LNCaP clone FGC (cell line): ENCODE measurements at regions not wholly inside any gene's neighbourhood (a gene's known extent, or its start where the extent isn't known, plus 50 kb on each side); places are given as distances from the start of the nearest gene placed in this dataset.

Source experiments
- DNase-seq: peaks from one replicate; pipeline ENCODE4 v3.0.0-alpha.2; 2011; ENCODE audit warnings: low read depth
- H3K4me3 ChIP-seq: 2 replicates; pipeline ENCODE4 v1.5.1; 2011; ENCODE audit warnings: mild to moderate bottlenecking, low read depth, low read length, control low read depth
- TF ChIP-seq, protein P1 (sequence below): IDR thresholded peaks from 2 replicates; pipeline ENCODE4 v1.5.1; 2012; ENCODE audit warnings: mild to moderate bottlenecking; ENCODE audit not compliant: control insufficient read depth, insufficient read depth; ENCODE audit errors: extremely low read depth

DNA sequence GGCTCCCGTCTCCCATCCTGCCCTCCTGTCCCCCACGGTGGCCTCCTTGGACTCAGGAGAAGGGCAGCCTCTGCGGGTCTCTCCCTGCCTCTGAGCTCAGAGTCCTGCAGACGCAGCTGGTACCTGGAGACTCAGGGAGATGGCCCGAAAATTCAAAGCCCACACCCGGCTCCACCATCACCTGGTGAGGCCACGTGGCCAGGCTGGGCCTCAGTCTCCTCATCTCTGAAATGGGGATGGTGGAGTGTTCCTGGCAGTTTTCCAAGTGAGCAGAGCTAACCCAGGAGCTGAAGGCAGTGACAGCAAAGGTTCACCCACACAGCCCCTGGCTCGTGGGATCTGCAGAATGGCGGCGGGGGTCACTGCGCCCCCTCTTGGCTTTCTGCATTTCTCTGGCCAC is 62.1 kb upstream of the RXRA start:
- H3K4me3 ChIP-seq = no peak overlapping the region
- TF ChIP-seq, protein P1, sequence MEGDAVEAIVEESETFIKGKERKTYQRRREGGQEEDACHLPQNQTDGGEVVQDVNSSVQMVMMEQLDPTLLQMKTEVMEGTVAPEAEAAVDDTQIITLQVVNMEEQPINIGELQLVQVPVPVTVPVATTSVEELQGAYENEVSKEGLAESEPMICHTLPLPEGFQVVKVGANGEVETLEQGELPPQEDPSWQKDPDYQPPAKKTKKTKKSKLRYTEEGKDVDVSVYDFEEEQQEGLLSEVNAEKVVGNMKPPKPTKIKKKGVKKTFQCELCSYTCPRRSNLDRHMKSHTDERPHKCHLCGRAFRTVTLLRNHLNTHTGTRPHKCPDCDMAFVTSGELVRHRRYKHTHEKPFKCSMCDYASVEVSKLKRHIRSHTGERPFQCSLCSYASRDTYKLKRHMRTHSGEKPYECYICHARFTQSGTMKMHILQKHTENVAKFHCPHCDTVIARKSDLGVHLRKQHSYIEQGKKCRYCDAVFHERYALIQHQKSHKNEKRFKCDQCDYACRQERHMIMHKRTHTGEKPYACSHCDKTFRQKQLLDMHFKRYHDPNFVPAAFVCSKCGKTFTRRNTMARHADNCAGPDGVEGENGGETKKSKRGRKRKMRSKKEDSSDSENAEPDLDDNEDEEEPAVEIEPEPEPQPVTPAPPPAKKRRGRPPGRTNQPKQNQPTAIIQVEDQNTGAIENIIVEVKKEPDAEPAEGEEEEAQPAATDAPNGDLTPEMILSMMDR = no peak
- DNase-seq = no peak

DNA sequence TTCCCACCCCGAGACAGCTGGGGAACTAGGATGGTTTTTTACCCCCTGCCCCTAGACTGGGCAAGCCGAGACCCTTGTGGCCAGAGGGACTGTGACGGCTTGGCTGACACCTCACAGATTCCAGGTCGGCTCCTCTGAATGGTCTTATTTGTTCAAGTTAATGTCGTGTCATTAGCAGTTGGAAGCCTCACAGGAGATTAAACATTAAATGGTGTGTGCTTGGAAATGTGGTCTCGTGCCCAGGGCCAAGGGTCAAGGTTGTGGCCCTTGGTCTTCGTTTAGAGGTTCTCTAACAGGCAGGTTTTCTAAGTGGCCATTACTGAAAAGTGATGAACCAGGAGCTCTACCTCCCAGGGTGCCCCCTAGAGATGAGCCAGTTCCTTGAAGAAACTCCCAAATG is 61.2 kb upstream of the RXRA start:
- TF ChIP-seq, protein P1 = no peak
- H3K4me3 ChIP-seq = no peak overlapping the region
- DNase-seq = no peak

DNA sequence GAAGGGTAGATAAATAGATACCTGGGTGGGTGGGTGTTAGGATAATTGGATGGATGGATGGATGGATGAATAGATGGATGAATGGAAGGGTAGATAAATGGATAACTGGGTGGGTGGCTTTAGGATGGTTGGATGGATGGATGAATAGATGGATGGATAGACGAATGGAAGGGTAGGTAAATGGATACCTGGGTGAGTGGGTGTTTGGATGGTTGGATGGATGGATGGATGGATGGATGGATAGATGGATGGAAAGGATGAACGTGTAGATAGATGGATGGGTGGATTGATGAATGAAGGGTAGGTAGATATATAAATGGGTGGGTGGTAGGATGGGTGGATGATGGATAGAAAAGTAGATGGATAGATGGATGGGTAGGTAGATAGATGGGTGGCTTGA is 59.8 kb upstream of the RXRA start:
- DNase-seq = no peak
- H3K4me3 ChIP-seq = no peak overlapping the region
- TF ChIP-seq, protein P1 = no peak

DNA sequence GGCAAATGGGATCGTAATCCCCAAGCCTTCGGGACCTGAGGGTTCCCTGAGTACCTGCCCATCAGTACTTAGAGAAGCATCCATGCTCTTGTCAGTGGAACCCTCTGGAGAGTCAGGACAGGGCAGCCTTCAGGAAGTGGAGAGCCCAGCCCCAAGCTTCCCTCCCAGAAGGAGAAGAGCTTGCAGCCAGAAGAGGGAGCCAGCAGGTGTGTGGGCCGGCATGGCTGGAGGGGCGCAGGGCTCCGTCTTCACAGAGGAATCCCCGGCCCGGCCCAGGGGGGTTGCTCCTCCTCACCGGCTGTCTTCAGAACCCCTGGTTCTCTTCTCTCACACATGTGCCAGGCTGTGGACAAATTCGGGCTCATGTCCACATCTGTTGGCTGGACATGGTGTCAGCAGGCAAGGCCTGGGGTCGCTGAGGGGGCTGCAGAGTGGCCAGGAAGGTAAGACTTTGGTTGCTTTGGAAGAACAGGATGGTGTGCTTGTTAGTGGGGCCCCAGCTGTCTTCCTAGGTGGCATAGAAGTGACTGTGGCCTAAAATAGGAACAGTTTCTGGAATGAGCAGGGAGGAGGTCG is 58.9 kb upstream of the RXRA start:
- no peak overlapping the region for H3K4me3 ChIP-seq
- no peak for DNase-seq

DNA sequence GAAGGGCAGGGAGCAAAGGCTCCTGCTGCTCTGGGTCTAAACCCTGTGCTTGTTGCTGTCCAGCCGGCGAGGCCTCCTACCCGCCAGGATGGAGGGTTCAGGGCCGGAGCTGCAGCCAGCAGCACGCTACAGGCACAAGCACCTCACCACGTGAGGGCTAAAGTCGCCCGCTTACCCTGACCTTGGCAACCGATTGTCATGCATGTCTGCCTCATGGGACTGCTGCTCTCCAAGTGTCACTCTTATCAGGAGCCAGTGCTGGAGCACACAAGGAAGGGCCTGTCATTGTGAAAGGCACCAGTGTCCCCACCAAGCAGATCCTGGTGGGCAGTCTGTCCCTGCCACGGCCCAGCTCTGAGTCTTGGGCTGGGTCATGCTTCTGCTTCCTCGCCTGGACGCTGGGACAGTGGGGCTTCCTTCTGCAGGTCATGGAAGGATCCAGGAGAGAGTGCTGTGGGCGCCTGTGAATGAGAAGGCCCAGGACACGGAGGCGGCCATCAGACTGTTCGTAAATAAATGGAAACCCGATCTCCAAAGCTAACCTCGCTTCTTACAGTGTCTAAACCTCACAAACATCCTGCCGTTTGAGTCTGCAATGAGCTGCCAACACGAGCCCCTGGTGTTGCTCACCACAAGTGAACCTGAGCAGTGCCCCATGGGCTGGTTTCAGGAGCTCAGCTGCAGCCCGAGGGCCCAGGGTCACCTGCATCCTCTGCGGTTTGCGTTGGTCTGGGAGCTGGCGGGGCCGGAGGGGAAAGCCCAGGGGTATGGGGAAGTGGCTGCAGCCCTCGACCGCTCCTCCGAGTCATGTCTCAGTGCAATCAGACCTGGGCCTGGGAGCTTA is 58.2 kb upstream of the RXRA start:
- no peak overlapping the region for H3K4me3 ChIP-seq
- TF ChIP-seq, protein P1 = no peak
- DNase-seq = no peak

More for the DNA sequence above, 58.9 kb upstream of the RXRA start:
- TF ChIP-seq, protein P1 = no peak

DNA sequence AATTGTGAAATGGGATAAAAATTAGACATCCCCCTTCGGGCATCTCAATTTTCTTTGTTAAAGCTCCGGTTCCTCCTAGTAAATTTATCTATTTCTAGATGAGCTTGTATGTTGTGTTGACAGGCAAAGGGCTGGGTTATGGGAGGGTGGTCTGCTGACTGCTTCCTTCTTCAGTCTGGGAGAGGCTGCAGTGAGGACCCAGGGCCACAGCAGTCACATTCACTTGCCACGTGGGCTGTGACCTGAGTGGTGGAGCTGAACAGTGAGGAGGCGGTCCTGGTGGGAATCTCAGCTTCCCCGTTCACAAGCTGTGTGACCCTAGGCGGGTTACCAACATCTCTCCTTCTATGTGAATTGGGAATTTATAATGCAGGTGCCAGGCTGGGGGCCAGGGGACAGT is 57.5 kb upstream of the RXRA start:
- H3K4me3 ChIP-seq = no peak overlapping the region
- DNase-seq = no peak
- TF ChIP-seq, protein P1 = no peak
